ENCODE measurements at regions not wholly inside any gene's neighbourhood (a gene's known extent, or its start where the extent isn't known, plus 50 kb on each side); places are given as distances from the start of the nearest gene placed in this dataset.

GRCh38 chr5:107012371-107012770 lies 658.4 kb downstream of the EFNA5 start:
- no peak for TF ChIP-seq RAD21 (IDR thresholded peaks at IDR 0.05)
- TF ChIP-seq CTCF (IDR thresholded peaks at IDR 0.05; ENCODE audit: low read depth, low read length, missing input control), result no peak
- no peak for TF ChIP-seq REST (IDR thresholded peaks at IDR 0.05)

Data from liver (tissue), 3 donors.